H9 (cell line): ENCODE measurements at regions not wholly inside any gene's neighbourhood (a gene's known extent, or its start where the extent isn't known, plus 50 kb on each side); places are given as distances from the start of the nearest gene placed in this dataset.

Experiments used
- DNase-seq: peaks from one replicate; pipeline ENCODE4 v3.0.0-alpha.2; 2017
- H2AFZ ChIP-seq: one replicate; pipeline ENCODE4 v1.6.1; 2013; ENCODE audit warnings: mild to moderate bottlenecking, low read length, control low read depth, moderate library complexity
- H2AK5ac ChIP-seq: 2 replicates; pipeline ENCODE4 v1.6.1; 2013; ENCODE audit warnings: low read length, control low read depth, mixed read lengths; ENCODE audit not compliant: insufficient read length
- H2BK120ac ChIP-seq: one replicate; pipeline ENCODE4 v1.6.1; 2013; ENCODE audit warnings: low read depth, mild to moderate bottlenecking, low read length, control low read depth, inconsistent platforms; ENCODE audit not compliant: poor library complexity, severe bottlenecking
- H2BK12ac ChIP-seq: 2 replicates; pipeline ENCODE4 v1.6.1; 2013; ENCODE audit warnings: low read length, control low read depth, mixed read lengths, low read depth; ENCODE audit not compliant: insufficient read length
- H2BK15ac ChIP-seq: 2 replicates; pipeline ENCODE4 v1.6.1; 2013; ENCODE audit warnings: low read depth, low read length, control low read depth
- H2BK20ac ChIP-seq: one replicate; pipeline ENCODE4 v1.6.1; 2013; ENCODE audit warnings: low read depth, mild to moderate bottlenecking, low read length, control low read depth, inconsistent platforms; ENCODE audit not compliant: poor library complexity, severe bottlenecking
- H2BK5ac ChIP-seq: 2 replicates; pipeline ENCODE4 v1.6.1; 2013; ENCODE audit warnings: low read length, control low read depth, mixed read lengths; ENCODE audit not compliant: insufficient read length
- H3K14ac ChIP-seq: 2 replicates; pipeline ENCODE4 v1.6.1; 2013; ENCODE audit warnings: low read length, control low read depth; ENCODE audit not compliant: insufficient read depth
- H3K18ac ChIP-seq: 2 replicates; pipeline ENCODE4 v1.6.1; 2013; ENCODE audit warnings: low read depth, mild to moderate bottlenecking, mixed read lengths, low read length, control low read depth; ENCODE audit not compliant: insufficient read length
- H3K23ac ChIP-seq: 2 replicates; pipeline ENCODE4 v1.6.1; 2013; ENCODE audit warnings: low read length, control low read depth, mixed read lengths, low read depth; ENCODE audit not compliant: insufficient read length
- H3K23me2 ChIP-seq: 2 replicates; pipeline ENCODE4 v1.6.1; 2013; ENCODE audit warnings: low read depth, mild to moderate bottlenecking, mixed read lengths, low read length, control low read depth; ENCODE audit not compliant: insufficient read length, poor library complexity, severe bottlenecking
- H3K27ac ChIP-seq: 2 replicates; pipeline ENCODE4 v1.5.1; 2013; ENCODE audit warnings: low read length, control low read depth, mixed read lengths, low read depth; ENCODE audit not compliant: insufficient read length
- H3K27me3 ChIP-seq: 2 replicates; pipeline ENCODE4 v1.6.1; 2013; ENCODE audit warnings: low read length, control low read depth, inconsistent platforms; ENCODE audit not compliant: insufficient read depth
- H3K4ac ChIP-seq: 2 replicates; pipeline ENCODE4 v1.6.1; 2013; ENCODE audit warnings: low read depth, mild to moderate bottlenecking, control low read depth, inconsistent platforms, low read length, moderate library complexity
- H3K4me1 ChIP-seq: 2 replicates; pipeline ENCODE4 v1.6.1; 2013; ENCODE audit warnings: low read length, control low read depth, inconsistent platforms; ENCODE audit not compliant: insufficient read depth
- H3K4me2 ChIP-seq: 2 replicates; pipeline ENCODE4 v1.6.1; 2013; ENCODE audit warnings: low read length, control low read depth, mixed read lengths; ENCODE audit not compliant: insufficient read length, insufficient read depth
- H3K56ac ChIP-seq: 2 replicates; pipeline ENCODE4 v1.6.1; 2013; ENCODE audit warnings: low read depth, mild to moderate bottlenecking, mixed read lengths, low read length, control low read depth; ENCODE audit not compliant: insufficient read length
- H3K79me1 ChIP-seq: 2 replicates; pipeline ENCODE4 v1.6.1; 2013; ENCODE audit warnings: low read depth, mild to moderate bottlenecking, moderate library complexity, low read length, control low read depth, inconsistent platforms; ENCODE audit not compliant: insufficient read depth, poor library complexity, severe bottlenecking
- H3K79me2 ChIP-seq: 2 replicates; pipeline ENCODE4 v1.6.1; 2013; ENCODE audit warnings: low read length, control low read depth, inconsistent platforms; ENCODE audit not compliant: insufficient read depth
- H3K9ac ChIP-seq: 2 replicates; pipeline ENCODE4 v1.6.1; 2013; ENCODE audit warnings: low read length, control low read depth, mixed read lengths; ENCODE audit not compliant: insufficient read length; ENCODE audit errors: extremely low read depth
- H3K9me3 ChIP-seq: one replicate; pipeline ENCODE4 v1.6.1; 2013; ENCODE audit warnings: low read depth, low read length, inconsistent platforms; ENCODE audit not compliant: control insufficient read depth
- H3T11ph ChIP-seq: one replicate; pipeline ENCODE4 v1.6.1; 2013; ENCODE audit warnings: mild to moderate bottlenecking, low read length, control low read depth, inconsistent platforms
- H4K20me1 ChIP-seq: one replicate; pipeline ENCODE4 v1.6.1; 2013; ENCODE audit not compliant: control insufficient read depth, insufficient read length, insufficient read depth
- H4K5ac ChIP-seq: 2 replicates; pipeline ENCODE4 v1.6.1; 2013; ENCODE audit warnings: low read depth, mild to moderate bottlenecking, mixed read lengths, low read length, control low read depth; ENCODE audit not compliant: insufficient read length
- H4K8ac ChIP-seq: replicated peaks from 2 replicates; pipeline ENCODE4 v1.6.1; 2013; ENCODE audit warnings: low read length, control low read depth, mixed read lengths, low read depth; ENCODE audit not compliant: insufficient read length
- H4K91ac ChIP-seq: 2 replicates; pipeline ENCODE4 v1.6.1; 2013; ENCODE audit warnings: low read depth, mild to moderate bottlenecking, moderate library complexity, mixed read lengths, low read length, control low read depth; ENCODE audit not compliant: insufficient read length
- H3K27ac Mint-ChIP-seq, 3 experiments: 2 replicates in 2 of 3; 3 replicates in 1 of 3; pipeline ENCODE4 v1.8.0; 2020 to 2021; ENCODE audit warnings: mixed read lengths in 3 of 3, mild to moderate bottlenecking in 1 of 3, moderate library complexity in 1 of 3
- H3K27me3 Mint-ChIP-seq: 2 replicates; pipeline ENCODE4 v1.8.0; 2021; ENCODE audit warnings: low read depth, mild to moderate bottlenecking, moderate library complexity, mixed read lengths
- H3K36me3 Mint-ChIP-seq, 3 experiments: 2 replicates in 2 of 3; 3 replicates in 1 of 3; pipeline ENCODE4 v1.8.0; 2020 to 2021; ENCODE audit warnings: low read depth in 3 of 3, mixed read lengths in 3 of 3; ENCODE audit not compliant: insufficient read depth in 1 of 3
- H3K4me1 Mint-ChIP-seq, 2 experiments: 2 replicates each; pipeline ENCODE4 v1.8.0; 2020; ENCODE audit warnings: mixed read lengths in 2 of 2
- H3K4me3 Mint-ChIP-seq, 2 experiments: 2 replicates in 1 of 2; 3 replicates in 1 of 2; pipeline ENCODE4 v1.8.0; 2020 to 2021; ENCODE audit warnings: mild to moderate bottlenecking in 2 of 2, mixed read lengths in 2 of 2, moderate library complexity in 1 of 2
- H3K9me3 Mint-ChIP-seq, 2 experiments: 2 replicates in 1 of 2; 3 replicates in 1 of 2; pipeline ENCODE4 v1.8.0; 2020; ENCODE audit warnings: mild to moderate bottlenecking in 2 of 2, mixed read lengths in 2 of 2, moderate library complexity in 1 of 2
- WGBS: extraction: QIAGEN DNeasy Blood & Tissue Kit; methylation state at CpG from one replicate; pipeline ENCODE4 v1.1.7; 2013; ENCODE audit warnings: missing lambda C conversion rate, low lambda C conversion rate, mixed read lengths; ENCODE audit not compliant: insufficient read length; ENCODE audit errors: extremely low coverage; 5-methylcytosine and 5-hydroxymethylcytosine counted together
- TF ChIP-seq, protein P1 (sequence below): fragments of 200-600 bp; sonication (generic); conservative IDR thresholded peaks from 3 replicates; pipeline ENCODE4 v1.8.0; 2021; ENCODE audit warnings: antibody characterized with exemption, mild to moderate bottlenecking

DNA sequence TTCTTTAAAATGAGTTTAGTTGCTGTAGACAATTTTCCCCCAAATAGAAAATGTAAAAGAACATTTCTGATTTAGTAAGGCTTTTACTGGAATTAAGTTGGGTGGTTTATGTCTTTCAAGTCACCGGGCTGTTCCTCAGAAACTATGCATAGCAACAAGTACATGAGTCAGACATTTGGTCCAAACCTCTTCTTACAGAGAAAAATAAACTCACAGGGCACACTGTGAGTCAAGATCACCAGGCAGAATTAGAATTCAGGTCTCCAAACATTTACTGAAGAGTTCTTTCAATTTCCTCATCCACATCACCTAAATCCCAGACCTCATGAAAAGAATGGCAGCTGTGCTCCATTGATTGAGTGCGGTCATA lies 476.1 kb upstream of the SOX5 start:
- Histone ChIP-seq H2BK120ac (no peak overlapping the region), H4K20me1 (no peaks in the 10 kb centered on the region), H4K8ac (no peak overlapping the region), H3K79me2 (no peaks in the 10 kb centered on the region), H3K4me2 (no peak overlapping the region), H2AK5ac (no peak overlapping the region), H2BK15ac (no peak overlapping the region), H3K9me3 (no peaks in the 10 kb centered on the region), H3K9ac (no peak overlapping the region), H3K79me1 (no peaks in the 10 kb centered on the region), H3K18ac (no peak overlapping the region), H3K56ac (no peak overlapping the region), H2BK5ac (no peak overlapping the region), H3K27ac (no peak overlapping the region), H4K91ac (no peak overlapping the region), H3K4ac (no peak overlapping the region), H4K5ac (no peak overlapping the region), H3K23me2 (no peaks in the 10 kb centered on the region), H3T11ph (no peak overlapping the region), H2BK20ac (no peak overlapping the region), H2BK12ac (no peak overlapping the region), H3K4me1 (no peaks in the 10 kb centered on the region), H3K27me3 (no peaks in the 10 kb centered on the region), H3K14ac (no peak overlapping the region), H2AFZ (no peak overlapping the region), H3K23ac (no peak overlapping the region)
- WGBS = no CpG with 5 or more reads among the region's 2 CpGs
- no peak for DNase-seq
- Mint-ChIP-seq H3K4me1 (peaks cover 3 to 20% of the 10 kb centered on the region in 2 experiments; a peak in 3 of 4 replicates), H3K4me3 (no peak overlapping the region), H3K36me3 (no peaks in the 10 kb centered on the region; a peak in 1 of 7 replicates), H3K27me3 (no peaks in the 10 kb centered on the region), H3K9me3 (no peaks in the 10 kb centered on the region), H3K27ac (no peak overlapping the region; a peak in 2 of 7 replicates)
- TF ChIP-seq, protein P1, sequence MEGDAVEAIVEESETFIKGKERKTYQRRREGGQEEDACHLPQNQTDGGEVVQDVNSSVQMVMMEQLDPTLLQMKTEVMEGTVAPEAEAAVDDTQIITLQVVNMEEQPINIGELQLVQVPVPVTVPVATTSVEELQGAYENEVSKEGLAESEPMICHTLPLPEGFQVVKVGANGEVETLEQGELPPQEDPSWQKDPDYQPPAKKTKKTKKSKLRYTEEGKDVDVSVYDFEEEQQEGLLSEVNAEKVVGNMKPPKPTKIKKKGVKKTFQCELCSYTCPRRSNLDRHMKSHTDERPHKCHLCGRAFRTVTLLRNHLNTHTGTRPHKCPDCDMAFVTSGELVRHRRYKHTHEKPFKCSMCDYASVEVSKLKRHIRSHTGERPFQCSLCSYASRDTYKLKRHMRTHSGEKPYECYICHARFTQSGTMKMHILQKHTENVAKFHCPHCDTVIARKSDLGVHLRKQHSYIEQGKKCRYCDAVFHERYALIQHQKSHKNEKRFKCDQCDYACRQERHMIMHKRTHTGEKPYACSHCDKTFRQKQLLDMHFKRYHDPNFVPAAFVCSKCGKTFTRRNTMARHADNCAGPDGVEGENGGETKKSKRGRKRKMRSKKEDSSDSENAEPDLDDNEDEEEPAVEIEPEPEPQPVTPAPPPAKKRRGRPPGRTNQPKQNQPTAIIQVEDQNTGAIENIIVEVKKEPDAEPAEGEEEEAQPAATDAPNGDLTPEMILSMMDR = no peak
